ENCODE measurements at regions not wholly inside any gene's neighbourhood (a gene's known extent, or its start where the extent isn't known, plus 50 kb on each side); places are given as distances from the start of the nearest gene placed in this dataset.

DNA sequence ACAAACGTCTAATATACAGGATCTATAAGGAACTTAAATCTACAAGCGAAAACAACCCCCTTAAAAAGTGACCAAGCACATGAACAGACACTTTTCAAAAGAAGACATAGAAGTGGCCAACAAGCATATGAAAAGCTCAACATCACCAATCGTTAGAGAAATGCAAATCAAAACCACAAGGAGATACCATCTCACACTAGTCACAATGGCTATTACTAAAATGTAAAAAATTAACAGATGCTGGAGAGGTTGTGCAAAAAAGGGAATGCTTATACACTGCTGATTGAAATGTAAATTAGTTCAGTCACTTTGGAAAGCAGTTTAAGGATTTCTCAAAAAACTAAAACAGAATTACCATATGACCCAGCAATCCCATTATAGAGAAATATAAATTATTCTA is 1148.5 kb upstream of the FAM98A start:
- Histone ChIP-seq H3K27ac (ENCODE audit: low read depth in 2 of 2, low read length in 2 of 2) (no peak overlapping the region), H3K4me1 (ENCODE audit: control insufficient read depth in 2 of 3, insufficient read depth in 2 of 3, low read depth in 1 of 3, low read length in 3 of 3) (no peaks in the 10 kb centered on the region), H3K9me3 (ENCODE audit: control insufficient read depth in 2 of 3, insufficient read depth in 1 of 3, low read length in 3 of 3) (peaks cover 0 to 5% (median 0%) of the 10 kb centered on the region in 3 donors), H3K9ac (ENCODE audit: low read length in 3 of 3) (no peak overlapping the region), H3K27me3 (ENCODE audit: control insufficient read depth, insufficient read depth, low read length) (no peaks in the 10 kb centered on the region), H3K36me3 (ENCODE audit: control insufficient read depth in 2 of 3, insufficient read depth in 3 of 3, low read length in 3 of 3) (no peaks in the 10 kb centered on the region), H3K4me3 (ENCODE audit: low read length in 3 of 3) (no peak overlapping the region)
- DNase-seq (no peak), FAIRE-seq (no peak)
- TF ChIP-seq, protein P1, sequence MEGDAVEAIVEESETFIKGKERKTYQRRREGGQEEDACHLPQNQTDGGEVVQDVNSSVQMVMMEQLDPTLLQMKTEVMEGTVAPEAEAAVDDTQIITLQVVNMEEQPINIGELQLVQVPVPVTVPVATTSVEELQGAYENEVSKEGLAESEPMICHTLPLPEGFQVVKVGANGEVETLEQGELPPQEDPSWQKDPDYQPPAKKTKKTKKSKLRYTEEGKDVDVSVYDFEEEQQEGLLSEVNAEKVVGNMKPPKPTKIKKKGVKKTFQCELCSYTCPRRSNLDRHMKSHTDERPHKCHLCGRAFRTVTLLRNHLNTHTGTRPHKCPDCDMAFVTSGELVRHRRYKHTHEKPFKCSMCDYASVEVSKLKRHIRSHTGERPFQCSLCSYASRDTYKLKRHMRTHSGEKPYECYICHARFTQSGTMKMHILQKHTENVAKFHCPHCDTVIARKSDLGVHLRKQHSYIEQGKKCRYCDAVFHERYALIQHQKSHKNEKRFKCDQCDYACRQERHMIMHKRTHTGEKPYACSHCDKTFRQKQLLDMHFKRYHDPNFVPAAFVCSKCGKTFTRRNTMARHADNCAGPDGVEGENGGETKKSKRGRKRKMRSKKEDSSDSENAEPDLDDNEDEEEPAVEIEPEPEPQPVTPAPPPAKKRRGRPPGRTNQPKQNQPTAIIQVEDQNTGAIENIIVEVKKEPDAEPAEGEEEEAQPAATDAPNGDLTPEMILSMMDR (IDR thresholded peaks at IDR 0.05; ENCODE audit: borderline replicate concordance, extremely low read depth, insufficient read depth), result no peak
- intact Hi-C loops (cut with DNase I), result no loop called here

DNA sequence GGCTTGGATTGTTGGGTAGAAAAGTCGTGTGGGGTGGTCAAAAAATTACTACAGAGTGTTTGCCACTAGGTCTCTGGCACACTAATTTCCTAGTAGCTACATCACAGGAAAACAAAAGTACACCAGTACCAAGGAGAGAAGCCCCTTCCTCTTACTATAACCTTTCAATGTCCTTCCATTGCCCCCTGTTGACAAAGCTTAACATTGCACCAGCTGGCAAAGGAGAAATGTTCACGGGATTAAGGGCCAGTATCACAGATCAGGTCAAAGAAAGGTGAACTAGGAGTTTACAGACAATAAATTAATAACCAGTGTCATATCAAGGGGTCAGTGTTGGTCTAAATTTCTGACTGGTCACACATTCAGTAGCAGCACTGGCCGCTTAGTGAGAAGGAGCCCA is 1139.6 kb upstream of the FAM98A start:
- H3K4me3 ChIP-seq (ENCODE audit: low read length in 3 of 3), result no peak overlapping the region
- H3K27ac ChIP-seq (ENCODE audit: low read depth in 2 of 2, low read length in 2 of 2), result no peak overlapping the region
- FAIRE-seq (no peak), DNase-seq (peak in 3 of 5 donors; percentile 13 to 24 (median 16))
- no peaks in the 10 kb centered on the region for H3K36me3 ChIP-seq (ENCODE audit: control insufficient read depth in 2 of 3, insufficient read depth in 3 of 3, low read length in 3 of 3)
- no peaks in the 10 kb centered on the region for H3K9me3 ChIP-seq (ENCODE audit: control insufficient read depth in 2 of 3, insufficient read depth in 1 of 3, low read length in 3 of 3)
- no peak overlapping the region for H3K9ac ChIP-seq (ENCODE audit: low read length in 3 of 3)
- no peaks in the 10 kb centered on the region for H3K27me3 ChIP-seq (ENCODE audit: control insufficient read depth, insufficient read depth, low read length)
- intact Hi-C loops (cut with DNase I), result no loop called here
- TF ChIP-seq, protein P1 (IDR thresholded peaks at IDR 0.05; ENCODE audit: borderline replicate concordance, extremely low read depth, insufficient read depth), result peak; percentile 41
- peaks cover 0 to 5% (median 0%) of the 10 kb centered on the region in 3 donors for H3K4me1 ChIP-seq (ENCODE audit: control insufficient read depth in 2 of 3, insufficient read depth in 2 of 3, low read depth in 1 of 3, low read length in 3 of 3)

DNA sequence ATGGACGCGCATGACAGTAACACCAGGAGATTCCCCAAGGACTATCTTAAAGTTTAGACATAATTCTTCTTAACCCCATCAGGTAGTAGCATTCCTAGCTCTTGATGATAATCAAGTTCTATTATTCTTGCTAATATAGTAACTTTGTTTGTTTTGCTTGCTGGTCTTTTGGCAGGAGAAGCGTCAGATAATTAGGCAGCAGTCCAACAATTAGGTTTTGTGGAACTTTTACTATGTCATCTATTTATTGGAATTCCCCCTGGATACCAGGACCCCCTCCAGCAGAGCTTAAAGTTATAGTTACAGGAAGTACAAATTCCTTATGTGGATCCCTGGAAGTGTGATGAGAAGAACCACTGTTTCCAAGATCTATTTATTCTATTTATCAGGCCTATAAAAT is 1138.0 kb upstream of the FAM98A start:
- DNase-seq (no peak), FAIRE-seq (no peak)
- no peak overlapping the region for H3K9ac ChIP-seq (ENCODE audit: low read length in 3 of 3)
- intact Hi-C loops (cut with DNase I), result no loop called here
- no peak overlapping the region for H3K4me3 ChIP-seq (ENCODE audit: low read length in 3 of 3)
- H3K27me3 ChIP-seq (ENCODE audit: control insufficient read depth, insufficient read depth, low read length), result no peaks in the 10 kb centered on the region
- peaks cover 0 to 6% (median 0%) of the 10 kb centered on the region in 3 donors for H3K36me3 ChIP-seq (ENCODE audit: control insufficient read depth in 2 of 3, insufficient read depth in 3 of 3, low read length in 3 of 3)
- TF ChIP-seq, protein P1 (IDR thresholded peaks at IDR 0.05; ENCODE audit: borderline replicate concordance, extremely low read depth, insufficient read depth), result no peak
- H3K4me1 ChIP-seq (ENCODE audit: control insufficient read depth in 2 of 3, insufficient read depth in 2 of 3, low read depth in 1 of 3, low read length in 3 of 3), result peaks cover 0 to 5% (median 0%) of the 10 kb centered on the region in 3 donors
- no peak overlapping the region for H3K27ac ChIP-seq (ENCODE audit: low read depth in 2 of 2, low read length in 2 of 2)
- no peaks in the 10 kb centered on the region for H3K9me3 ChIP-seq (ENCODE audit: control insufficient read depth in 2 of 3, insufficient read depth in 1 of 3, low read length in 3 of 3)

DNA sequence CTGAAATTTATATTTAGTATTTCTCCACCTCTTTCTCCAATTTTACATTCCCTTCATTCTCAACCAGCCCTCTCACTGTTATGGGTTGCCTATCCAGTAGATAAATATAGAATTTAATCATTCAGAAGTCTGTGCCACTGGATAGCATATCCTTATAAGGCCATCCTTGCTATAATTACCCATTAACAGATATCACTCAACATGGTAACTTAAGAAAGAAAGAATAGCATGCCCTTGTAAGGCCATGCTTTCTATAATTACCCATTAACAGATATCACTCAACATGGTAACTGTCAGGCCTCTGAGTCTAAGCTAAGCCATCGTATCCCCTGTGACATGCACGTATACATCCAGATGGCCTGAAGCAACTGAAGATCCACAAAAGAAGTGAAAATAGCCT is 1137.4 kb upstream of the FAM98A start:
- DNase-seq (no peak), FAIRE-seq (no peak)
- TF ChIP-seq, protein P1 (IDR thresholded peaks at IDR 0.05; ENCODE audit: borderline replicate concordance, extremely low read depth, insufficient read depth), result no peak
- Histone ChIP-seq H3K9me3 (ENCODE audit: control insufficient read depth in 2 of 3, insufficient read depth in 1 of 3, low read length in 3 of 3) (no peaks in the 10 kb centered on the region), H3K27ac (ENCODE audit: low read depth in 2 of 2, low read length in 2 of 2) (no peak overlapping the region), H3K4me1 (ENCODE audit: control insufficient read depth in 2 of 3, insufficient read depth in 2 of 3, low read depth in 1 of 3, low read length in 3 of 3) (peaks cover 0 to 5% (median 0%) of the 10 kb centered on the region in 3 donors), H3K27me3 (ENCODE audit: control insufficient read depth, insufficient read depth, low read length) (no peaks in the 10 kb centered on the region), H3K4me3 (ENCODE audit: low read length in 3 of 3) (no peak overlapping the region), H3K36me3 (ENCODE audit: control insufficient read depth in 2 of 3, insufficient read depth in 3 of 3, low read length in 3 of 3) (peaks cover 0 to 6% (median 0%) of the 10 kb centered on the region in 3 donors), H3K9ac (ENCODE audit: low read length in 3 of 3) (no peak overlapping the region)
- intact Hi-C loops (cut with DNase I), result no loop called here

All from kidney (tissue), 13 donors.